HG02798 (cell line): ENCODE measurements at regions not wholly inside any gene's neighbourhood (a gene's known extent, or its start where the extent isn't known, plus 50 kb on each side); places are given as distances from the start of the nearest gene placed in this dataset.

Experiments used
- ATAC-seq: cut with Tn5 transposase; IDR thresholded peaks from one replicate; pipeline ENCODE4 v1.9.1; 2021; ENCODE audit warnings: mild to moderate bottlenecking; ENCODE audit not compliant: unreplicated experiment, poor library complexity

- no peak for ATAC-seq
These were observed 913.0 kb upstream of the CNTN5 start for GRCh38 chr11:98107736-98108135.

DNA sequence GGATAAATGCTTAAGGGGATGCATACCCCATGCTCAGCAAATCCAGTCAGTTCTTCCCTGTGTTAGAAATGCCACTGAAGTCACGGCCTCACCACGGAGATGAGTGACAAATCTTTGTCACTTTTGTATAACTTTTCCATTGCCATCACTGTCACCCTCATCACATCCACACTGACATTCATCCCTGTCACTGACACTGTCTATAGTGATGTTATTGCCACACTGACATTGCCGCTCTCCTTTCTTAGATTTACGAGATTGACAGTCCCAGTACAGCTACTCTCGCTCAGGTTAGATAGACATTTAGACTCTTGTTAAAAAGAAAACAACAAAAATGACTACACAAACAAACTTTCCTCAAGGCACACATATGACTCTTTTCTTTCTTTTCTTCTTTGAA, 910.7 kb upstream of the CNTN5 start:
- ATAC-seq = no peak

- no peak for ATAC-seq
These were observed 904.9 kb upstream of the CNTN5 start for GRCh38 chr11:98115873-98116272.

DNA sequence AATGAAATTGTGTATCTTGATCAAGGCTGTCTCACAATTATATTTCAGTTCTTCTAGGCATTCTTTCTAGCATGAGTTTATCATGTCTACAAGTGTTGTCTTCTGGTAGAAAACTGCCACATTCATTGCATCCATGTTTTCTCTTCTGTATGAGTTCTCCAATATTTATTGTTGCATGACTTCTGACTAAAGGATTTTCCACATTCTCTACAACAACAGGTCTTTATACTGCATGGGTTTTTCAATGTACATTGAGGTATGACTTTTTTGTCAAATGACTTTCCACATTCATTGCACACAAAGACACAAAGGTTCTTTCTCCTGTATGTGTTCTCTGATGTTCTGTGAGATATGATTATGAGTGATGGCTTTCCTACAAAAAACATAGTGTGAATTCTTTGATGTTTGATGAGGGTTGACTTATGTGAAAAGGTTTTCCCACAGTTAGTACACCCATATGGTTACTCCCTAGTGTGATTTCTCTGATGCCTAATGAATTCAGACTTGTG, 890.6 kb upstream of the CNTN5 start:
- ATAC-seq = no peak

GRCh38 chr11:98136357-98136756, 884.4 kb upstream of the CNTN5 start:
- ATAC-seq = no peak

GRCh38 chr11:98137437-98137836, 883.3 kb upstream of the CNTN5 start:
- no peak for ATAC-seq

GRCh38 chr11:98143661-98144060, 877.1 kb upstream of the CNTN5 start:
- ATAC-seq = no peak

GRCh38 chr11:98153752-98154151, 867.0 kb upstream of the CNTN5 start:
- no peak for ATAC-seq

DNA sequence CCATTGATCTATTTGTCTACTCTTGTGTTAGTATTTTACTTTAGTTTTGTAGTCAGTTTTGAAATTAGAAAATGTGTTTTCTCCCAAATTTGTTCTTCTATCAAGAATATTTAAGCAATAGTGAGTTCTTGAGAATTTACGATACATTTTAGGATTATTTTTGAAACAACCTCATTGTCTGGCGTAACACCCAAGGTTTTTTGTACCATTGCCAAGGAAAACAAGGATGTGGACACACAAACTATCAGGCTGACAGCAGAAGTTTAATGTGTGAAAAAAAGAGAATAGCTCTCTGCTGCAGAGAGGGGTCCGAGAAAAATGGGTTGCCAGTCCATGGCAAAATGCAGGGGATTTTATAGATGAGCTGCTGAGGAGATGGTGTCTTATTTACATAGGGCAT, 865.1 kb upstream of the CNTN5 start:
- ATAC-seq = no peak

- ATAC-seq = no peak
These were observed 842.8 kb upstream of the CNTN5 start for GRCh38 chr11:98177925-98178324.

DNA sequence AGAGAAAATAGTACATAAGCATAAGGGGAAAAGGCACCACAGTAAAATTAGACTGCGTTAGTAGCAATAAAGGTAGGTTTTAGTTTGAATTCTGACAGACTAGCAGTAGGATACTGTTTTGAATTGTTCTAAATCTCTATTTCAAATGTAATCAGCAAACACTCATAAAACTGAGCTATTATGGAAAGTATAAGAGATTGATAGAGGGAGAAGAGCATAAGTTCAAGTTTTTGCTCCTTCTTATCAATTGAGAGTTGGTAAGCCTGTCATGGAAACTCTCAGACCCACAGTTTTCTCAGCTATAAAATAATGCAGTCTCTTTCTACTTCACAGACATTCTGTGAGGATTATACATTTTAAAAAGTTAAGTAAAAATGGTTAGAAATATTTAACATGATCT, 840.2 kb upstream of the CNTN5 start:
- no peak for ATAC-seq

DNA sequence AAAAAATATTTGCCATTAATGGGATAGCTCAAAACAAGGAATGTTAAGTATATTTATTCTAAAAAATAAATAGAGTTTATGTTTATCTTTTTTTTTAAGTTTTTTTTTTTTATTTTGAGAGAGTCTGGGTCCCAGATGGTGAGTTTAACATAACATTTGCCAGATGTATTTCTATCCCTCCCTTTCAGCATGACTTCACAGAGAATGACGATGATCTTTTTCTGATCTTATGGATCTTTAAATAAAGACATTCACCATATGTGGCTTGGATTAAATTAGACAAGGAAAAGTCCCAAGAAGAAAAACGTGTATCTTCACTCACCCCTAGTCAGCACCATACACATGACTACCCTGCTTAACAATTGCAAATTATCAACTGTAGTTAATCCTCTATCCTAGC, 839.8 kb upstream of the CNTN5 start:
- no peak for ATAC-seq

DNA sequence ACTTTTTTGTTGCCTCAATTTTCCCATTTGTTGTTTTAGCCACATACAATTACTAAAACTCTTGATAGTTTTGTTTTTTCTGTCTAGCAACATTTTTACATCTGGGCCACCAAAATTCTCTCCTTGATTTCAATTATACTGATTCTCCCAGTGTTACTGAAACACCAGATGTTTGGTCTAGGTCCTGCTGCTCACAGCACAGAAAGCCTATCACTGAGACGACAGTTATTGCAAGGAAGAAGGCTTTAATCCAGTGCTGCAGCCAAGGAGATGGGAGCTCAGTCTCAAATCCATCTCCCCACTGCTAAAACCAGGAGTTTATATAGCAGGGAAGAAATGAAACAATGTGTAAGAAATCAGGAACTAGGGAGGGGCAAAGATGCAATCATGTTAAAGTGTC, 837.7 kb upstream of the CNTN5 start:
- no peak for ATAC-seq

DNA sequence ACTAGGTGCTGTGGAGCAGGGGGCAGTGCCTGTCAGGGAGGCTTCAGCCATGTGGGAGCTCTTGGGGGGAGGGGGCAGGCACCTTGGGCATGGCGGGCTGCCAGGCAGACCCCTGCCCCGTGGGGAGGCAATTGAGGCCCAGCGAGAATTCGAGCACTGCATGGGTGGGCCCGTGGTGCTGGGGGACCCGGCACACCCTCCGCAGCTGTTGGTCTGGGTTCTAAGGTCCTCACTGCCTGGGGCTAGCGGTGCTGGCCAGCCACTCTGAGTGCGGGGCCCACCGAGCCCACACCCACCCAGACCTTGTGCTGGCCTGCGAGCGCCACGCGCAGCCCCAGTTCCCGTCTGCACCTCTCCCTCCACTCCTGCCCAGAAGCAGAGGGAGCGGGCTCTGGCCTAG, 835.5 kb upstream of the CNTN5 start:
- no peak for ATAC-seq

DNA sequence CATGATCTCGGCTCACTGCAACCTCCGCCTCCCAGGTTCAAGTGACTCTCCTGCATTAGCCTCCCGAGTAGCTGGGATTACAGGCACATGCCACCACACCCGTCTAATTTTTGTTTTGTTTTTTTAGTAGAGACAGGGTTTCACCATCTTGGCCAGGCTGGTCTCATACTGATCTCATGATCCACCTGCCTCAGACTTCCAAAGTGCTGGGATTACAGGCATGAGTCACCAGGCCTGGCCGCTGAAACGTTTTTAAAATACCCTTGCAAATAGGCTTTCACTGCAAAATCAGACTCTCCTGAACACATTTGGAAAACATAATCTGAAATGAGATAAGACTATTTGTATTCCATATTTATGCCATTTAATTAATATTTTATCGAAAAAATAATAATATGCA, 826.1 kb upstream of the CNTN5 start:
- no peak for ATAC-seq

- ATAC-seq = no peak
These were observed 825.4 kb upstream of the CNTN5 start for GRCh38 chr11:98195300-98195699.

DNA sequence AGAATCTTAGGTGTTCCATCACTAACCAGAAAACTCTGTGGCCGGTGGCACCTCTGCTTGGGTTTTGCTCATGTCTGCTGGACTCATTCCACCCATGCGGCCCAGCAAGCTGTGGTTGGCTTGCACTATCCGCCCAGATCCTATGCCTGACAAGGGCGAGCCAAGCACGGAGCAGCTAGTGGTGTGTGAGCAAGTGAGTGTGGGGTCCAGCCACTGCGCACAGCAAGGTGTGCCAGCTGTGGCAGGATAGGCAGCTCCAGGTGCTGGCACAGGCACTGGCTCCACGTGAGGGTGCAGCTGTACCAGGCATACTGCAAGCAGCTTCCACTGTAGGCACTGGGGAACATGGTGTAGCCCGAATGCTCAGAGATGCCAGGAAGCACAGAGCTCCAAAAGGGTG, 813.7 kb upstream of the CNTN5 start:
- no peak for ATAC-seq

DNA sequence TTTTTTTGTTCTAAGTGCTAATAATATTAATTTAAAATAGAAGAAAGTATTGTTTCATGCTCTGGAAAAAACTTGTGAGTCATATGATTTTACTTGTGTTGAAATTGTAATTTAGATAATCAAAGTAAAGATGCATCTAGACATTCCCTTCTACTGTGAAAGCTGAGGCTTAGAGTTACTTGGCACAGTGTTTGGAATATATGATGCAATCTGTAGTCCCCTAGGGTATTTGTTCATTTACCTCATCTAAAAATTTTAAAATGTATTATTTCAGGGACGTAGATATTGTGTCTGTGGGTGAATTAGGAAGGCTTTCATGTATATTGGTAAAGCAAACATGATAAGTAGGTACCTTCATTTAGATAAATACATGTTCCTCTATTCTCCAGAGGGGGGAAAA, 793.5 kb upstream of the CNTN5 start:
- ATAC-seq = no peak

DNA sequence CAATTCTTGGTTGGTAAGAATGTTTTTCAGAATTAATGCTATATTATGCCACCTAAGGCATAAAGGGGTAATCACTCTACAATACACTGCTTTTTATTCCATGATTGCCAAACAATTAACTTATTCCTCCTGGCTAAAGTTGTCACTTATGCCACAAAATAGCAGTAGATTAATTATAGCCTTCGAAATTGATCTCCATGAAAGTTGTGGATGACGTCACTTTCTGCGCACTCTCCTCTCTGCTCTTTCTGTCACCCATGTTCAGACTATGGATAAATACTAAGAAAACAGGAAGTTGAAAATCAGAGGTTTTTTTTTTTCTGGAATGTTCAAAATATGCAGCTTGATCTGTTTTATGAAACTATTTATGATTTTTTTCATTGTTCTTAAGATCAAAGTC, 790.1 kb upstream of the CNTN5 start:
- ATAC-seq = no peak

DNA sequence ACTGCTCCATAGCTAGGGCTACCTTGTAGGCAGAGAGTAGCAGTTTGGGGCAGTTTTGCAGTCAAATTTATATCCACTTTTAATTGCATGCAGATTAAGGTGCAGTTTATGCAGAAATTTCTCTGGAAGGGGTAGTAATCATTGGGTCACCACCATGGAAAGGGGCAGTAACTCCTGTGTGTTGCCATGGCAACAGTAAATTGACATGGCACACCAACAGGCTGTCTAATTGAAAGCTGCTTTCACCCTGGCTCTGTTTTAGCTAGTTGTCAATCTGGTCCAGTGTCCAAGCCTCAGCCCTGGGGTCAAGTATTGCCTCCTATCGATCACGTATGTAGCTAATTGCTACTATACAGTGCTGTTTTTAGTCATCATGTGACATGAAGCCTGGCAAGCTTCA, 786.1 kb upstream of the CNTN5 start:
- ATAC-seq = no peak

DNA sequence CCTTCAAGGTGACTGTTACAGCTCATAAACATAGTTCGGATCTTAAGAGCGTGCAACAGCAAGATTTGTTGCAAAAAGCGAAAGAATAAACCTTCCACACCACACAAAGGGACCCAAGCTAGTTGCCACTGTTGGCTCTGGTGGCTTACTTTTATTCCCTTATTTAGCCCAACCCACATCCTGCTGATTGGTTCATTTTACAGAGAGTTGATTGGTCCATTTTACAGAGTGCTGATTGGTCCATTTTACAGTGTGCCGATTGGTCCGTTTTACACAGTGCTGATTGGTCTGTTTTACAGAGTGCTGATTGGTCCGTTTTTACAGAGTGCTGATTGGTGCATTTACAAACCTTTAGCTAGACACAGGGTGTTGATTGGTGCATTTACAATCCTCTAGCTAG, 776.9 kb upstream of the CNTN5 start:
- no peak for ATAC-seq

GRCh38 chr11:98260983-98261382, 759.8 kb upstream of the CNTN5 start:
- ATAC-seq = no peak

GRCh38 chr11:98277251-98277912, 743.4 kb upstream of the CNTN5 start:
- no peak for ATAC-seq
